ENCODE measurements at regions not wholly inside any gene's neighbourhood (a gene's known extent, or its start where the extent isn't known, plus 50 kb on each side); places are given as distances from the start of the nearest gene placed in this dataset.
"Not testable (repeated sequence)": the region's sequence is repeated elsewhere in the genome, so short reads cannot be mapped to it uniquely, and the experiment has no call there.

- intact Hi-C loops (cut with DNase I), result no loop called here
- DNase-seq (ENCODE audit: low spot score), result no peak
Measured at GRCh38 chr12:65699251-65699650, 125.0 kb upstream of the HMGA2 start.

GRCh38 chr12:65703176-65703575 is 121.1 kb upstream of the HMGA2 start:
- intact Hi-C loops (cut with DNase I), result no loop called here
- no peak for DNase-seq (ENCODE audit: low spot score)

- intact Hi-C loops (cut with DNase I), result no loop called here
Measured at GRCh38 chr12:65705380-65705876, 118.9 kb upstream of the HMGA2 start.

DNA sequence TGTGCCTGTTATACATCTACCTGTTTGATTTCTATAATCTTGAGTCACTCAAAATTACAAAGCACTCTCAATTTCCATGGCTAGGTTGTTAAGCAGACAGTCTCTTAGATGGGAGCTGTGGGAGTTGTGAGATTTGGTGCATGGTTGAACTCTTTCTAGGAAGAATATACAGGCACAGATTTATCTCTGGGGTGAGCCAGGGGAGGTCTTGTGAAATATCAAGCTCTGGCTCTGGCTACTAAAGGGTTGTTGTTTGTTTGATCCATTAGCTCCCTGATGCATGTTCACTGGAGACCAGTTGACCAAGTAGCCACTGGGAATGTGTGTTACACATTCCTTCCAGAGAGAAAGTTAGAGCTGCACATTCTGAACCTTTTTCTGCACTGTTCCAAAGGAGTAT is 117.2 kb upstream of the HMGA2 start:
- no peak for DNase-seq (ENCODE audit: low spot score)
- intact Hi-C loops (cut with DNase I), result no loop called here

More at GRCh38 chr12:65705380-65705876, 118.9 kb upstream of the HMGA2 start:
- no peak for DNase-seq (ENCODE audit: low spot score)

DNA sequence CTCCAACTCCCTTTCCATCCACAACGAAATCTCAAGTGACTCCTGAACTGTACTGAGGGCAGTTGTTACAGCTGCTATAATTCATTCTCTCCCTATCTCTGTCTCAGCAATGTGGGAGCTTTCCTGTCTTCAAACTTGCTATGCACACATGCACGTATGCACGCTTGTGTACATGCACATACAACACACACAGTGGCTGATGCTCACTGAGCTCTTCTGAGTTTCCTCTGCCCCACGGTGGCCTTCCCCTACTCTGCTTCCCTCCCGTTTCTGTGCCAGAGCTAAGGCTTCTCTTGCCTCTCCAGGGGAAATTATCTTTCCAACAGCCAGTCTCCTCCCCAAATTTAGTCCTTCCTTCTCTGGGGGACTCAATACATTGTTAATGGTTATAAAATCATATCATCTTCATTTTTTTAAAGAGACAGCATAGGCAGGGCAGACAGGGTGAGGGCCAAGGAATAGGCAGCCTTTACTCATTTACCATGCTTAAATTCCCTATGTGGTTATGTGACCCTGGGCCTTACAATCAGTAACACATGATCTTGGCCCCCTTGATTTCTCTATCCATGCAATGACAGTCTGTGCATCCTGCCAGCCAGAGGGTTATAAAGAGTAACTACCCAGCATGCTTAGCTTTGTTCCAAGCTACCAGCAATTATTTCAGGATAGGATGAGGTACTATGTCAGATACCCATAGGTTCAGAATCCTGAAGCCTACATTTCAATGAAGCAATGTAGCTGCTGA is 111.9 kb upstream of the HMGA2 start:
- intact Hi-C loops (cut with DNase I), result no loop called here
- no peak for DNase-seq (ENCODE audit: low spot score)

- intact Hi-C loops (cut with DNase I), result no loop called here
- DNase-seq (ENCODE audit: low spot score), result no peak
Measured at GRCh38 chr12:65715961-65716360, 108.3 kb upstream of the HMGA2 start.

GRCh38 chr12:65720136-65721130 is 103.8 kb upstream of the HMGA2 start:
- intact Hi-C loops (cut with DNase I), result loop anchor here in 1 of 2 donors (5.0 kb wide), 1 partner anchor 1032 kb away; no protein-coding TSS in a partner anchor
- no peak for DNase-seq (ENCODE audit: low spot score)

DNA sequence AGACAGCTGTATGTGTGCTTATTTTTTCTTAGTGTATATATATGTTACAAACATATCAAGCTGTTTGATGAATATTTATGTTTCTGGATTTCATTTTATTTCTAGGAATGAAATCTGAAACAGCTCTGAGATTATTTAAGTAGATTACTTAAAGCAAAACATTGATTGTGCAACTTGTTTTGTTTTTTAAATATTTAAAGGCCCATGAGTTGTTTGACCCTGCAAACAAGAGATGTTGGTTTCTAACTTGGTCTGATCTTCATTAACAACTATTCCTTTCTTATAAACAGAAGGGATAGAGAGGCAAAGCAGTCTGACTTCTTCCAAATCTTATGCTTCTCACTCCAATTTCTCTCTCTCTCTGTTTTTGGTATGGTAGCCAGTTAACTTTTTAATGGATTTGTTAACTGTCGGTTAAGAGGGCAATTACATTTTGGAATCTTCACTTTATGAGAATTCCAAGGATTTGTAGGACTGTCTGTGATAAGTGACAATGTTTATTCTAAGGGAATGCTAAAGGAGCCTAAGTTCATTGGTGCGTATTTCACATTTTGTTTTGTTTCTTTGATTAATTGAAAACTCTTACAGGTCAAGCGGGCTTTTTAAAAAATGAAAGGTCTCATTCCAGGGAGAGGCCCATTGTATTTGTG is 102.6 kb upstream of the HMGA2 start:
- DNase-seq (ENCODE audit: low spot score), result no peak
- intact Hi-C loops (cut with DNase I), result loop anchor here in 1 of 2 donors (5.0 kb wide), 1 partner anchor 1031 kb away; no protein-coding TSS in a partner anchor

DNA sequence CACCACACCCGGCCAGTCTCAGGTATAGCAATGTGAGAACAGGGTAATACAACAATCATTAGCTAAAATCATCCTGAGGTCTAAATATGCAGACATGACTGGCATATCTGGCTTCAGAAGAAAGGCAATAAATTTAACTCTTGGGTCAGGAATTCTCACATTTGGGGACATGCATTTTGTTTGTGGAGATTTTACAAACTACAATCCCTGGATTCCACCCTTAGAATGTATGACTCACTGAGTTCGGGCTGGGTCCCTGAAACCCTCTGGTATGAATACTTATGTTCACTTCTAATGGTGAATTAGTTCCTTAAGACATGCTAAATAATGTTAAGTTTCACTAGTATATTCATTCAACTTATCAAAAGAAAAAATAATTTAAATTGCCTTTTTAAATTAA is 98.9 kb upstream of the HMGA2 start:
- no peak for DNase-seq (ENCODE audit: low spot score)
- intact Hi-C loops (cut with DNase I), result no loop called here

- no peak for DNase-seq (ENCODE audit: low spot score)
- intact Hi-C loops (cut with DNase I), result no loop called here
Measured at GRCh38 chr12:65728455-65728847, 95.8 kb upstream of the HMGA2 start.

DNA sequence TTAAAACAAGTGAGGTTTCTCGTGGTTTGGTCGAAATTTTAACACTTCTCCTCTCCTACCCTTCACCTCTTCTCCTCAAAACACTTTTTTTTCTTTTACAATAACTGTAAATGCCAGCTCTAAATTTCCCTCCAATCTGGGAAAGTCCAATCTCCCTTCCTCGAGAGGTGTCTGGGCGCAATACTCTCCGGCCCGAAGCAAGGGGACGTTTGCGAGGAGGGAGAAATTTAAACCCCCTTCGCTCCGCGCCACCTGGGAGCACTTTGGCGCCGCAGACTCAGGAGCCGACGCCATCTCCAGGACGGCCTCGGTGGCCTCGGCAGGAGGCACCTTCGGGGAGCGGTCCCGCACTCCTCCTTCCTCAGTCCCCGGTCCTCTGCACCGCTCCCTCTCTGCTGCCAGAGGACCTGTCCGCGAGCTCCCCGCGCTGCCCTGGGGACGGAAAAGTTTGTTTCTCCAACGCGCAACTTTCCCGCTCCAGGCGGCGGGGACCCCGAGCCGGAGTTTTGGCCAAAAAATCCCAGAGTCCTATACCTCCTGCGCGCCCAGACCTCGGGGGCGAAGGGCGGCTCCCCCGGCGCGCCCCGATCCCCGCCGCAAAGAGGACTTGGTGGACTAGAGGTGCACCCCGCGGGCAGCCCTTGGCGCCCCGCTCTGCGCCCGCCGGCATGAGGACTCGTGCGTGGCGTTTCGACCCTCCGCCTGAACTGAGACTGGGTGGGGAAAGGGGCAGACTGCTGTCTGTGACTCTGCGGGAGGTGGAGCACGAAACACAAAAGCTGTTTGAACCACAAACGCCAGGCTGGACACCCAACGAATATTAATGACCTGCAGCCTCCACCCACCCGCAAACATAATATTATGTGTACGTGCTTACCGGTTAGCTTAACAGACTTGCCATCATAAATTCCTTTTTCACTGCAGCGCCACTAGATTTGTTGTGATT is 95.2 kb upstream of the HMGA2 start:
- no peak for DNase-seq (ENCODE audit: low spot score)
- intact Hi-C loops (cut with DNase I), result no loop called here

GRCh38 chr12:65731771-65732170 is 92.5 kb upstream of the HMGA2 start:
- no peak for DNase-seq (ENCODE audit: low spot score)
- intact Hi-C loops (cut with DNase I), result no loop called here

- DNase-seq (ENCODE audit: low spot score); intact Hi-C loops (cut with DNase I): not testable (repeated sequence)
Measured at GRCh38 chr12:65733643-65734042, 90.6 kb upstream of the HMGA2 start.

GRCh38 chr12:65734226-65734625 is 90.1 kb upstream of the HMGA2 start:
- DNase-seq (ENCODE audit: low spot score), result no peak
- intact Hi-C loops (cut with DNase I), result no loop called here

- intact Hi-C loops (cut with DNase I), result no loop called here
- DNase-seq (ENCODE audit: low spot score), result no peak
Measured at GRCh38 chr12:65739606-65740005, 84.7 kb upstream of the HMGA2 start.

- intact Hi-C loops (cut with DNase I), result no loop called here
- no peak for DNase-seq (ENCODE audit: low spot score)
Measured at GRCh38 chr12:65740506-65740872, 83.8 kb upstream of the HMGA2 start.

GRCh38 chr12:65740873-65741600 is 83.2 kb upstream of the HMGA2 start:
- peak; percentile 84 for DNase-seq (ENCODE audit: low spot score)
- intact Hi-C loops (cut with DNase I), result no loop called here

GRCh38 chr12:65741656-65742017 is 82.6 kb upstream of the HMGA2 start:
- DNase-seq (ENCODE audit: low spot score), result no peak
- intact Hi-C loops (cut with DNase I), result no loop called here

All from posterior vena cava (tissue), 2 donors.